ENCODE measurements at regions not wholly inside any gene's neighbourhood (a gene's known extent, or its start where the extent isn't known, plus 50 kb on each side); places are given as distances from the start of the nearest gene placed in this dataset.

GRCh38 chrX:9356846-9357245, 108.0 kb upstream of the TBL1X start:
- H3K27me3 ChIP-seq (ENCODE audit: control insufficient read depth in 1 of 2, insufficient read depth in 2 of 2, low read length in 2 of 2), result no peaks in the 10 kb centered on the region
- H3K9ac ChIP-seq (ENCODE audit: low read length in 2 of 2), result no peak overlapping the region
- no peak overlapping the region for H3K4me3 ChIP-seq (ENCODE audit: low read length in 2 of 2)
- H3K27ac ChIP-seq (ENCODE audit: low read length), result no peak overlapping the region
- H3K9me3 ChIP-seq (ENCODE audit: control insufficient read depth in 2 of 2, low read length in 2 of 2), result no peaks in the 10 kb centered on the region
- H3K4me1 ChIP-seq (ENCODE audit: control insufficient read depth, insufficient read depth, low read length), result peaks cover 4% of the 10 kb centered on the region
- no peaks in the 10 kb centered on the region for H3K36me3 ChIP-seq (ENCODE audit: control insufficient read depth in 2 of 2, insufficient read depth in 2 of 2, low read length in 2 of 2)

DNA sequence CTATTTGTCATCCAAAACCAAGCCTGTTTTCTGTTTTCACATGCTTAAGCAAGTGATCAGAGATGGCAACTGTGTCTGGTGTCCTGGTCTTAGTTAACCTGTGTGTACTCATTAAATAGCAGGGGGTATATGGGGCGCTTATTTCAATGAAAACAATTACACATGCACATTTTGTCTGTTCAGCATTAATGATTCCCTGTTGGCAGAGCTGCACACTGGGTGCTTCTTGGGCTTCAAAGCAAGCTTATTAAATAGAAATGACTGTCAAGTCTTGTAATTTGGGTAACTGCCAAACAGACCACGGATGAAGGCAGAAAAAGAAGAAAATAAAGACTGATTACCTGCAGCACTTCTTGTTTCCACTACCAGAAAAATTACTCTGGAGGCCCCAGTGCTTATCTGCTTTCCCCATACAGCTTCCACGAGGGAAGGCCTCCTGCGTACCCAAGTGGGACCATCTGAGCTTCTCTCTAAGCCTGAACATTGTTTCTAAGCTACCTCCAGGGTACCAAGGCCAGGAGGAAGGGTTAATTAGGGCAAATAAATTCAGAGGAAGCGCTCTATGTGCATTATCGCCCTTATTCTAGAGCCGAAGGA, 107.2 kb upstream of the TBL1X start:
- Histone ChIP-seq H3K4me3 (ENCODE audit: low read length in 2 of 2) (no peak overlapping the region), H3K4me1 (ENCODE audit: control insufficient read depth, insufficient read depth, low read length) (peaks cover 2% of the 10 kb centered on the region), H3K27me3 (ENCODE audit: control insufficient read depth in 1 of 2, insufficient read depth in 2 of 2, low read length in 2 of 2) (no peaks in the 10 kb centered on the region), H3K9me3 (ENCODE audit: control insufficient read depth in 2 of 2, low read length in 2 of 2) (no peaks in the 10 kb centered on the region), H3K36me3 (ENCODE audit: control insufficient read depth in 2 of 2, insufficient read depth in 2 of 2, low read length in 2 of 2) (no peaks in the 10 kb centered on the region), H3K9ac (ENCODE audit: low read length in 2 of 2) (no peak overlapping the region), H3K27ac (ENCODE audit: low read length) (no peak overlapping the region)

DNA sequence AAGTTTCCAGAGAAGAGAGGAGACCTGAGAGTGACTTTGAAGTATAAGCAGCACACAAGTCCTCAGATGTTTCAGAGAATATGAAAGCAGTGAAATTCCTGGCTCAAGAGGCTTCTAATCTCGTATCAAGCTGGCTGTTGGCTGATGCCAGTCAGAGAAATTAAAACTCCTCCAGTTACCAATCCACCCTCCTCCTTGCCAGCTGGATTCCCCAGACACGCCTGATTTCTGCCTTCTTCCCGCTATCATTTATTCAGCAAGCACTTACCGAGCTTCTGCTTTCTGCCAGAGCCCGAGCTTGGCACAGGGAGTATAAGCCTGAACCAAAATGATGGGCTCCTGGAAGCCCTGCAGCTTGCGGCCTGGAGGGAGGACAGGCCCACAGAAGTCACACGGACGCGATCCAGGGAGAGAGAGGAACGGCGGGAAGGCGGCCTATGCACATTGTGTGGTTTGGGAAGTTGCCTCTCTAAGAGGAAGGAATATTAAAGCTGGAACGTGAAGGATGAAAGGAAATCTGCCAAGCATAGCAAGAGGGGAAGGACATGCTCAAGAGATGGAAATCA, 102.4 kb upstream of the TBL1X start:
- Histone ChIP-seq H3K9ac (ENCODE audit: low read length in 2 of 2) (no peak overlapping the region), H3K27me3 (ENCODE audit: control insufficient read depth in 1 of 2, insufficient read depth in 2 of 2, low read length in 2 of 2) (no peaks in the 10 kb centered on the region), H3K9me3 (ENCODE audit: control insufficient read depth in 2 of 2, low read length in 2 of 2) (no peaks in the 10 kb centered on the region), H3K36me3 (ENCODE audit: control insufficient read depth in 2 of 2, insufficient read depth in 2 of 2, low read length in 2 of 2) (no peaks in the 10 kb centered on the region), H3K27ac (ENCODE audit: low read length) (no peak overlapping the region), H3K4me1 (ENCODE audit: control insufficient read depth, insufficient read depth, low read length) (no peaks in the 10 kb centered on the region), H3K4me3 (ENCODE audit: low read length in 2 of 2) (no peak overlapping the region)

GRCh38 chrX:9367421-9367820, 97.4 kb upstream of the TBL1X start:
- Histone ChIP-seq H3K9me3 (ENCODE audit: control insufficient read depth in 2 of 2, low read length in 2 of 2) (no peaks in the 10 kb centered on the region), H3K4me3 (ENCODE audit: low read length in 2 of 2) (no peak overlapping the region), H3K27ac (ENCODE audit: low read length) (no peak overlapping the region), H3K4me1 (ENCODE audit: control insufficient read depth, insufficient read depth, low read length) (no peaks in the 10 kb centered on the region), H3K27me3 (ENCODE audit: control insufficient read depth in 1 of 2, insufficient read depth in 2 of 2, low read length in 2 of 2) (no peaks in the 10 kb centered on the region), H3K9ac (ENCODE audit: low read length in 2 of 2) (no peak overlapping the region), H3K36me3 (ENCODE audit: control insufficient read depth in 2 of 2, insufficient read depth in 2 of 2, low read length in 2 of 2) (no peaks in the 10 kb centered on the region)

DNA sequence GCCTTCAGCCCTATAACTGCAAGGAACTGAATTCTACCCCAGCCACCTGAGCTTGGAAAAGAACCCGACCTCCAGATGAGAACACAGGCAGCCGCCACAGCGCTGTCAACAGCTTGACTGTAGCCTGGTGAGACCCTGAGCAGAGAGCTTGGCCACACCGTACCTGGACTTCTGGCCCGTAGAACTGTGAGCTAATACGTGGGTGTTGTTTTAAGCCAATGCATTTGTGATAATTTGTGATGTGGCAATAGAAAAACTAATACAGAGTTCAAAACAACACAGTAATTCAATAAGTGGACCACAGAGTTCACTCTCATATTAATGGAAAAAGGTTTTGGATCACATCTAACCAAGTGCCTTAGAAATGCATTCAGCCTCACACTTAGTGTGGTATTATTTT, 96.6 kb upstream of the TBL1X start:
- H3K9ac ChIP-seq (ENCODE audit: low read length in 2 of 2), result no peak overlapping the region
- no peak overlapping the region for H3K4me3 ChIP-seq (ENCODE audit: low read length in 2 of 2)
- H3K4me1 ChIP-seq (ENCODE audit: control insufficient read depth, insufficient read depth, low read length), result peaks cover under 1% of the 10 kb centered on the region
- H3K27ac ChIP-seq (ENCODE audit: low read length), result no peak overlapping the region
- no peaks in the 10 kb centered on the region for H3K27me3 ChIP-seq (ENCODE audit: control insufficient read depth in 1 of 2, insufficient read depth in 2 of 2, low read length in 2 of 2)
- H3K36me3 ChIP-seq (ENCODE audit: control insufficient read depth in 2 of 2, insufficient read depth in 2 of 2, low read length in 2 of 2), result no peaks in the 10 kb centered on the region
- no peaks in the 10 kb centered on the region for H3K9me3 ChIP-seq (ENCODE audit: control insufficient read depth in 2 of 2, low read length in 2 of 2)

GRCh38 chrX:9369802-9370291, 95.0 kb upstream of the TBL1X start:
- no peak overlapping the region for H3K27ac ChIP-seq (ENCODE audit: low read length)
- H3K27me3 ChIP-seq (ENCODE audit: control insufficient read depth in 1 of 2, insufficient read depth in 2 of 2, low read length in 2 of 2), result no peaks in the 10 kb centered on the region
- no peaks in the 10 kb centered on the region for H3K9me3 ChIP-seq (ENCODE audit: control insufficient read depth in 2 of 2, low read length in 2 of 2)
- H3K4me1 ChIP-seq (ENCODE audit: control insufficient read depth, insufficient read depth, low read length), result peaks cover 2% of the 10 kb centered on the region
- H3K4me3 ChIP-seq (ENCODE audit: low read length in 2 of 2), result no peak overlapping the region
- H3K36me3 ChIP-seq (ENCODE audit: control insufficient read depth in 2 of 2, insufficient read depth in 2 of 2, low read length in 2 of 2), result no peaks in the 10 kb centered on the region
- H3K9ac ChIP-seq (ENCODE audit: low read length in 2 of 2), result no peak overlapping the region

- H3K27ac ChIP-seq (ENCODE audit: low read length), result no peak overlapping the region
- peaks cover 2% of the 10 kb centered on the region for H3K4me1 ChIP-seq (ENCODE audit: control insufficient read depth, insufficient read depth, low read length)
- H3K9ac ChIP-seq (ENCODE audit: low read length in 2 of 2), result no peak overlapping the region
- H3K4me3 ChIP-seq (ENCODE audit: low read length in 2 of 2), result no peak overlapping the region
- no peaks in the 10 kb centered on the region for H3K9me3 ChIP-seq (ENCODE audit: control insufficient read depth in 2 of 2, low read length in 2 of 2)
- H3K27me3 ChIP-seq (ENCODE audit: control insufficient read depth in 1 of 2, insufficient read depth in 2 of 2, low read length in 2 of 2), result no peaks in the 10 kb centered on the region
- no peaks in the 10 kb centered on the region for H3K36me3 ChIP-seq (ENCODE audit: control insufficient read depth in 2 of 2, insufficient read depth in 2 of 2, low read length in 2 of 2)
Measured at GRCh38 chrX:9370893-9371292, 94.0 kb upstream of the TBL1X start.

DNA sequence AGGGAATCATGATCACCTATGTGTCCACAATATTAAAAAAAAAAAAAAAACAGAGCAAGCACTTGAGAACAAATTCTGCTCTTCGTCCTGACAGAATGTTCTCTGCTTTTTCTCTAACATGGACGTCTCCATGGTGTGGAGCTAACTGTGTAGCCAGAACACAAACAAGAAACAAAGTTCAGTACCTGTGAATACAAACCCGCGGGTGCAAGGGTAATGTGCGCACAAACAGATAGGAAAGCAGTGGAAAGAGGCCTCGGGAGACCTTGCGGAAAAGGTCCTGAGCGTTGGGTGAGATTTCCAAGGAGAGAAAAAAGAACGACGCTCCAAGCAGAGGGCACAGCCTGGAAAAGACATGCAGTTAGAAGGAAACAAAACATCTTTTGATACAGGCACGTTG, 92.0 kb upstream of the TBL1X start:
- H3K27ac ChIP-seq (ENCODE audit: low read length), result no peak overlapping the region
- H3K27me3 ChIP-seq (ENCODE audit: control insufficient read depth in 1 of 2, insufficient read depth in 2 of 2, low read length in 2 of 2), result peaks cover 0 to 2% of the 10 kb centered on the region in 2 donors
- H3K4me1 ChIP-seq (ENCODE audit: control insufficient read depth, insufficient read depth, low read length), result peaks cover 2% of the 10 kb centered on the region
- no peaks in the 10 kb centered on the region for H3K9me3 ChIP-seq (ENCODE audit: control insufficient read depth in 2 of 2, low read length in 2 of 2)
- H3K9ac ChIP-seq (ENCODE audit: low read length in 2 of 2), result no peak overlapping the region
- H3K4me3 ChIP-seq (ENCODE audit: low read length in 2 of 2), result no peak overlapping the region
- H3K36me3 ChIP-seq (ENCODE audit: control insufficient read depth in 2 of 2, insufficient read depth in 2 of 2, low read length in 2 of 2), result no peaks in the 10 kb centered on the region

- Histone ChIP-seq H3K9ac (ENCODE audit: low read length in 2 of 2) (no peak overlapping the region), H3K4me1 (ENCODE audit: control insufficient read depth, insufficient read depth, low read length) (peaks cover 2% of the 10 kb centered on the region), H3K36me3 (ENCODE audit: control insufficient read depth in 2 of 2, insufficient read depth in 2 of 2, low read length in 2 of 2) (no peaks in the 10 kb centered on the region), H3K27me3 (ENCODE audit: control insufficient read depth in 1 of 2, insufficient read depth in 2 of 2, low read length in 2 of 2) (peaks cover 0 to 2% of the 10 kb centered on the region in 2 donors), H3K27ac (ENCODE audit: low read length) (no peak overlapping the region), H3K4me3 (ENCODE audit: low read length in 2 of 2) (no peak overlapping the region), H3K9me3 (ENCODE audit: control insufficient read depth in 2 of 2, low read length in 2 of 2) (peaks cover 0 to 2% of the 10 kb centered on the region in 2 donors)
Measured at GRCh38 chrX:9373789-9374188, 91.1 kb upstream of the TBL1X start.

GRCh38 chrX:9374555-9374954, 90.3 kb upstream of the TBL1X start:
- H3K27me3 ChIP-seq (ENCODE audit: control insufficient read depth in 1 of 2, insufficient read depth in 2 of 2, low read length in 2 of 2), result peaks cover 0 to 3% of the 10 kb centered on the region in 2 donors
- H3K27ac ChIP-seq (ENCODE audit: low read length), result no peak overlapping the region

GRCh38 chrX:9376111-9376510, 88.7 kb upstream of the TBL1X start:
- Histone ChIP-seq H3K4me1 (ENCODE audit: control insufficient read depth, insufficient read depth, low read length) (peaks cover 2% of the 10 kb centered on the region), H3K27me3 (ENCODE audit: control insufficient read depth in 1 of 2, insufficient read depth in 2 of 2, low read length in 2 of 2) (peaks cover 0 to 3% of the 10 kb centered on the region in 2 donors), H3K27ac (ENCODE audit: low read length) (no peak overlapping the region), H3K36me3 (ENCODE audit: control insufficient read depth in 2 of 2, insufficient read depth in 2 of 2, low read length in 2 of 2) (no peaks in the 10 kb centered on the region), H3K4me3 (ENCODE audit: low read length in 2 of 2) (no peak overlapping the region), H3K9ac (ENCODE audit: low read length in 2 of 2) (no peak overlapping the region), H3K9me3 (ENCODE audit: control insufficient read depth in 2 of 2, low read length in 2 of 2) (peaks cover 0 to 7% of the 10 kb centered on the region in 2 donors)

More at GRCh38 chrX:9374555-9374954, 90.3 kb upstream of the TBL1X start:
- Histone ChIP-seq H3K4me3 (ENCODE audit: low read length in 2 of 2) (no peak overlapping the region), H3K9me3 (ENCODE audit: control insufficient read depth in 2 of 2, low read length in 2 of 2) (peaks cover 0 to 7% of the 10 kb centered on the region in 2 donors), H3K4me1 (ENCODE audit: control insufficient read depth, insufficient read depth, low read length) (peaks cover 2% of the 10 kb centered on the region), H3K9ac (ENCODE audit: low read length in 2 of 2) (no peak overlapping the region), H3K36me3 (ENCODE audit: control insufficient read depth in 2 of 2, insufficient read depth in 2 of 2, low read length in 2 of 2) (no peaks in the 10 kb centered on the region)

All from stomach smooth muscle (tissue), 2 donors.